Right hindlimb (tissue), 1 donor: ENCODE measurements at regions not wholly inside any gene's neighbourhood (a gene's known extent, or its start where the extent isn't known, plus 50 kb on each side); places are given as distances from the start of the nearest gene placed in this dataset.

Experiments
- DNase-seq: peaks from one replicate; pipeline ENCODE4 v3.0.0-alpha.2; 2018

- no peak for DNase-seq
These were observed 62.6 kb upstream of the RAB12 start for GRCh38 chr18:8546677-8547076.

GRCh38 chr18:8548186-8548585 lies 61.1 kb upstream of the RAB12 start:
- DNase-seq, result peak; percentile 69

- DNase-seq, result no peak
These were observed 59.9 kb upstream of the RAB12 start for GRCh38 chr18:8549254-8549757.

GRCh38 chr18:8552151-8552550 lies 57.1 kb upstream of the RAB12 start:
- DNase-seq, result no peak

- no peak for DNase-seq
These were observed 54.9 kb upstream of the RAB12 start for GRCh38 chr18:8554354-8554753.

GRCh38 chr18:8556424-8556823 lies 52.8 kb upstream of the RAB12 start:
- no peak for DNase-seq
